AG04450 (cell line): ENCODE measurements at regions not wholly inside any gene's neighbourhood (a gene's known extent, or its start where the extent isn't known, plus 50 kb on each side); places are given as distances from the start of the nearest gene placed in this dataset.
"Not testable (repeated sequence)": the region's sequence is repeated elsewhere in the genome, so short reads cannot be mapped to it uniquely, and the experiment has no call there.

ENCODE experiments used
- CTCF ChIA-PET: fragments of 300-600, 350-600 bp; formaldehyde crosslinking; extraction: SDS; loops from one replicate; lab custom pipeline; 2022; ENCODE audit warnings: antibody characterized with exemption, inconsistent platforms; lab: Charles Lee
- POLR2A ChIA-PET: fragments of 350-600 bp; formaldehyde crosslinking; extraction: SDS; loops from one replicate; lab custom pipeline; 2021; ENCODE audit warnings: antibody characterized with exemption, inconsistent platforms; lab: Yijun Ruan, JAX
- DNase-seq: peaks from one replicate; pipeline ENCODE4 v3.0.0-alpha.2; 2011; ENCODE audit warnings: low read depth, low spot score
- H3K27ac ChIP-seq: one replicate; pipeline ENCODE4 v1.5.1; 2012; ENCODE audit warnings: low read depth, low read length, control low read depth
- H3K27me3 ChIP-seq: one replicate; pipeline ENCODE4 v1.6.0; 2012; ENCODE audit warnings: low read length; ENCODE audit not compliant: control insufficient read depth, insufficient read depth
- H3K4me3 ChIP-seq: 2 replicates; pipeline ENCODE4 v1.5.1; 2011; ENCODE audit warnings: mild to moderate bottlenecking, low read depth, low read length, control low read depth
- H3K9me3 ChIP-seq: 2 replicates; pipeline ENCODE4 v1.5.1; 2012; ENCODE audit warnings: low read length; ENCODE audit not compliant: control insufficient read depth, insufficient read depth
- CTCF ChIP-seq: IDR thresholded peaks from 2 replicates; pipeline ENCODE4 v1.5.1; 2011; ENCODE audit warnings: low read depth, low read length, control low read depth, inconsistent platforms

GRCh38 chr3:75321060-75321459, 343.1 kb upstream of the FRG2C start:
- Histone ChIP-seq H3K27me3 (peaks cover 3% of the 10 kb centered on the region), H3K4me3 (no peak overlapping the region), H3K27ac (no peak overlapping the region), H3K9me3 (no peaks in the 10 kb centered on the region)
- no peak for TF ChIP-seq CTCF
- no peak for DNase-seq
- ChIA-PET CTCF (no interaction called here), POLR2A (no interaction called here)

- POLR2A ChIA-PET, H3K4me3 ChIP-seq, H3K27me3 ChIP-seq, H3K9me3 ChIP-seq, CTCF ChIA-PET, DNase-seq, H3K27ac ChIP-seq: not testable (repeated sequence)
Observed at GRCh38 chr3:75323936-75324335, 340.2 kb upstream of the FRG2C start.

GRCh38 chr3:75325716-75326115, 338.4 kb upstream of the FRG2C start:
- Histone ChIP-seq H3K27me3 (peaks cover 5% of the 10 kb centered on the region), H3K9me3 (no peaks in the 10 kb centered on the region), H3K27ac (no peak overlapping the region), H3K4me3 (no peak overlapping the region)
- ChIA-PET POLR2A (no interaction called here), CTCF (no interaction called here)
- DNase-seq, result no peak
- TF ChIP-seq CTCF, result no peak

GRCh38 chr3:75327453-75327852, 336.7 kb upstream of the FRG2C start:
- POLR2A ChIA-PET, result no interaction called here
- Histone ChIP-seq H3K27me3 (peaks cover 5% of the 10 kb centered on the region), H3K4me3 (no peak overlapping the region), H3K9me3 (no peaks in the 10 kb centered on the region), H3K27ac (no peak overlapping the region)
- CTCF ChIA-PET, result no interaction called here
- no peak for DNase-seq
- TF ChIP-seq CTCF, result no peak

GRCh38 chr3:75329476-75330097, 334.5 kb upstream of the FRG2C start:
- no peak for DNase-seq
- CTCF ChIA-PET, result no interaction called here

GRCh38 chr3:75330446-75330845, 333.7 kb upstream of the FRG2C start:
- CTCF ChIA-PET, H3K27me3 ChIP-seq, H3K4me3 ChIP-seq, DNase-seq, H3K27ac ChIP-seq, H3K9me3 ChIP-seq, POLR2A ChIA-PET: not testable (repeated sequence)

More at GRCh38 chr3:75329476-75330097, 334.5 kb upstream of the FRG2C start:
- POLR2A ChIA-PET, result no interaction called here
- Histone ChIP-seq H3K27ac (no peak overlapping the region), H3K9me3 (no peaks in the 10 kb centered on the region), H3K27me3 (peaks cover 5% of the 10 kb centered on the region), H3K4me3 (no peak overlapping the region)
- no peak for TF ChIP-seq CTCF

- H3K27ac ChIP-seq, DNase-seq: not testable (repeated sequence)
Observed at GRCh38 chr3:75332090-75332489, 332.0 kb upstream of the FRG2C start.

More at GRCh38 chr3:75332090-75332489, 332.0 kb upstream of the FRG2C start:
- POLR2A ChIA-PET, CTCF ChIA-PET, H3K27me3 ChIP-seq, H3K4me3 ChIP-seq, H3K9me3 ChIP-seq: not testable (repeated sequence)
